Endothelial cell of umbilical vein (primary cell): ENCODE measurements at regions not wholly inside any gene's neighbourhood (a gene's known extent, or its start where the extent isn't known, plus 50 kb on each side); places are given as distances from the start of the nearest gene placed in this dataset.

Source experiments
- CTCF ChIP-seq, 2 donors: IDR thresholded peaks; 1 replicate in 1 of 2; 2 replicates in 1 of 2; pipeline ENCODE4 v1.5.1; 2011; ENCODE audit warnings: low read length in 2 of 2, mild to moderate bottlenecking in 2 of 2, moderate library complexity in 2 of 2, control low read depth in 1 of 2, inconsistent platforms in 1 of 2, low read depth in 1 of 2; ENCODE audit not compliant: insufficient read depth in 1 of 2; ENCODE audit errors: extremely low read depth in 1 of 2
- MAX ChIP-seq: IDR thresholded peaks from 2 replicates; pipeline ENCODE4 v1.6.1; 2011; ENCODE audit not compliant: insufficient read depth, insufficient read length
- POLR2A ChIP-seq: IDR thresholded peaks from 2 replicates; pipeline ENCODE4 v1.6.1; 2012; ENCODE audit warnings: low read depth, mild to moderate bottlenecking, control low read depth, low read length

- TF ChIP-seq CTCF (IDR thresholded peaks at IDR 0.05; ENCODE audit: extremely low read depth in 1 of 2, insufficient read depth in 1 of 2, low read depth in 1 of 2, low read length in 2 of 2): no peak
- TF ChIP-seq MAX: no peak
- TF ChIP-seq POLR2A: no peak
These were observed 739.3 kb downstream of the COL12A1 start for GRCh38 chr6:74466572-74466971.
